ENCODE measurements at regions not wholly inside any gene's neighbourhood (a gene's known extent, or its start where the extent isn't known, plus 50 kb on each side); places are given as distances from the start of the nearest gene placed in this dataset.
"Not testable (repeated sequence)": the region's sequence is repeated elsewhere in the genome, so short reads cannot be mapped to it uniquely, and the experiment has no call there.

DNA sequence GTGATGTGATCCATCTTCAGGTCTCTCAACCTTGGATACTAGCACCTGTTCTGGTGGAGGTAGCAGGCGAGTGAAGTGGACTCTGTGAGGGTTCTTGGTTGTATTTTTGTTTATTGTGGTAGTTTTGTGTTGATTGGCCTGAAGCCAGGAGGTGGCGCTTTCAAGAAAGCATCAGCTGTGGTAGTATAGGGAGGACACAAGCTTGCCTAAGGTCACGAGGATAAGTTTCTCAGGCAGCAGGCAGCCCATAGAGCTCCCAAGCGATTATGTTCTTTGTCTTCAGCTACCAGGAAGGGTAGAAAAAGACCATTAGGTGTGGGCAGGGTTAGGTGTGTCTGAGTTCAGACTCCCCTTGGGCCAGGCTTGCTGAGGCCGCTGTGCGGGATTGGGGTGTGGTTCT, 290.8 kb upstream of the TGIF2LY start:
- not testable (repeated sequence) for H4K20me1 ChIP-seq (ENCODE audit: insufficient read depth); H3K27ac ChIP-seq (ENCODE audit: low read length)

DNA sequence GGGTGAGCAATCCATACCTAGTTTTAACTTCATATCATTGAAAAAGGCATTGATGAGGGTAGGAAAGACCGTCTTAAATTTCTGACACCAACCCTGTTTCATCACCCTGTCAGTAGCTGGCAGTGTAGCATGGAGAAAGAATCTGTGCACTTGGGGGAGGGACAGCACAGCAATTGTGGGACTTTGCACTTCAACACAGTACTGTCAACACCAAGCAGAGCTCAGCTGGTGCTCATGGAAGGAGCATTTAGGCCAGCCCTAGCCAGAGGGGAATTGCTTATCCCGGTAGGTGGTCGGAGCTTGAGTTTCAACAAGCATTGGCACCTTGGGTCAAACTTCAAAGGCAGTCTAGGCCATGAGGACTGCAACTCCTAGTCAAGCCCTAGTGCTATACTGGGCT, 281.6 kb upstream of the TGIF2LY start:
- H3K27me3 ChIP-seq (ENCODE audit: insufficient read depth, low read depth, low read length); H3K9me2 ChIP-seq (ENCODE audit: insufficient read depth, low read length); H3K79me2 ChIP-seq (replicated peaks; ENCODE audit: insufficient read depth, low read length); H2AFZ ChIP-seq (ENCODE audit: low read depth, low read length); H3K4me2 ChIP-seq (ENCODE audit: low read length); H3F3A ChIP-seq (ENCODE audit: insufficient read depth, low read length, poor library complexity, severe bottlenecking); H3K9me3 ChIP-seq (ENCODE audit: low read length); H3K4me3 ChIP-seq (ENCODE audit: low read length); H3K9ac ChIP-seq (ENCODE audit: low read length); H4K20me1 ChIP-seq (ENCODE audit: insufficient read depth); H3K36me3 ChIP-seq (ENCODE audit: insufficient read depth, low read length); H3K27ac ChIP-seq (ENCODE audit: low read length): not testable (repeated sequence)

More for the DNA sequence above, 290.8 kb upstream of the TGIF2LY start:
- H3K36me3 ChIP-seq (ENCODE audit: insufficient read depth, low read length); H3F3A ChIP-seq (ENCODE audit: insufficient read depth, low read length, poor library complexity, severe bottlenecking); H3K9me2 ChIP-seq (ENCODE audit: insufficient read depth, low read length); H3K4me2 ChIP-seq (ENCODE audit: low read length); H3K9ac ChIP-seq (ENCODE audit: low read length); H3K9me3 ChIP-seq (ENCODE audit: low read length); H2AFZ ChIP-seq (ENCODE audit: low read depth, low read length); H3K4me3 ChIP-seq (ENCODE audit: low read length); H3K79me2 ChIP-seq (replicated peaks; ENCODE audit: insufficient read depth, low read length); H3K27me3 ChIP-seq (ENCODE audit: insufficient read depth, low read depth, low read length): not testable (repeated sequence)

DNA sequence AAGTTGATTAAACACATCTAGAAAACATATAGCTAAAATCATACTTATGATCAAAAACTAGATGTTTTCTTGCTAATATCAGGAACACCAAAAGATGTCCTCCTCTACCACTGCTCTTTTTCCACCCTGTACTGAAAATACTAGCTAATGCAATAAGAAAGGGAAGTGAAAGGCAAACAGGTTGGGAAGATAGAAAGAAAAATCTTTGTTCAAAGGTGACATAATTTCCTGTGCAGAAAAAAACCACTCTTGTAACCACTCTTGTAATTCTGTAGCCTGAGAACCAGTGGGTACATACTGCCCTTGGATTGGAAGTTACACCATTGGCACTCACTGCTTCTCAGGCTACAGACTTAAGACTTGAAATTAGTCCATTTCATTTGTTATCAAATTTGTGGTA, 258.9 kb upstream of the TGIF2LY start:
- not testable (repeated sequence) for H2AFZ ChIP-seq (ENCODE audit: low read depth, low read length); H3K36me3 ChIP-seq (ENCODE audit: insufficient read depth, low read length); H3K9me3 ChIP-seq (ENCODE audit: low read length); H3K9ac ChIP-seq (ENCODE audit: low read length); H3K27me3 ChIP-seq (ENCODE audit: insufficient read depth, low read depth, low read length); H3K27ac ChIP-seq (ENCODE audit: low read length); H3K4me3 ChIP-seq (ENCODE audit: low read length); H3K9me2 ChIP-seq (ENCODE audit: insufficient read depth, low read length); H3K4me2 ChIP-seq (ENCODE audit: low read length); H3K79me2 ChIP-seq (replicated peaks; ENCODE audit: insufficient read depth, low read length); H4K20me1 ChIP-seq (ENCODE audit: insufficient read depth); H3F3A ChIP-seq (ENCODE audit: insufficient read depth, low read length, poor library complexity, severe bottlenecking)

DNA sequence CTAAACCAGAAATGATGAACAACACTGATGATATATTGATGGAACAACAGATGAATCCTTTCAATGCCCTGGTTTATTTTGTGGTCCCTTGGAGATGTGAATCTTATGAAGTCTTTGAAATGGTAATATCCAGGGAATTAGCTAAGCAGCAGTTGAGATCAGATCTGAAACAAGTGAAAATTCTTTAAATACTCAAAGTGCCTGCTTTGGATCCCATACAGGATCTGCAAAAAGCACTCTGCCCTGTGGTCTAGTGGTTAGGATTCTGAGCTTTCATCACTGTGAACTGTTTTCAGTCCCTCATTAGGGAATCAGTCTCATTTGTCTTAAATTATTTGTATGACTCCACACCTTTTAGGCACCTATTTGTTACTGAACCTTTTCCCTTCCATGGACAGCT, 211.3 kb upstream of the TGIF2LY start:
- H2AFZ ChIP-seq (ENCODE audit: low read depth, low read length); H4K20me1 ChIP-seq (ENCODE audit: insufficient read depth); H3K36me3 ChIP-seq (ENCODE audit: insufficient read depth, low read length); H3F3A ChIP-seq (ENCODE audit: insufficient read depth, low read length, poor library complexity, severe bottlenecking); H3K27me3 ChIP-seq (ENCODE audit: insufficient read depth, low read depth, low read length); H3K9ac ChIP-seq (ENCODE audit: low read length); H3K79me2 ChIP-seq (replicated peaks; ENCODE audit: insufficient read depth, low read length); H3K27ac ChIP-seq (ENCODE audit: low read length); H3K4me2 ChIP-seq (ENCODE audit: low read length); H3K4me3 ChIP-seq (ENCODE audit: low read length); H3K9me3 ChIP-seq (ENCODE audit: low read length); H3K9me2 ChIP-seq (ENCODE audit: insufficient read depth, low read length): not testable (repeated sequence)

DNA sequence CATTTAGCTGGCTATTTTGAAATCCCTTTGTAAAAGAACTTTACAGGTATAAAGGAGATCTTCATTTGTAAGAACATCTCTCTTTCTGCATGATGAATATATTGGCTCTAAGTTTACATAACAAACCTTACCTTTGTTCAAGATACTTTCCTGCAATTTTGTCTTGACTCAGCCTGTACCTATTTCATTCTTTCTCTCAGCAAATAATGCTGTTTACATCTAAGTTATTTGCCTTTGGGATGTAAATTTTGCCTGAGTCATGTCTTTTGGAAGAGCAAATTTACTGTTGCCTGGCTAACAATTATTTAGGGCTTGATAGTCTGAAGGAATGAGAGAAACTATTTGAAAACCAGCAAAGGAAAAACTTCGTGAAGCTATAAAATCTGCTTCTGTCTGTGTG, 210.4 kb upstream of the TGIF2LY start:
- H3K79me2 ChIP-seq (replicated peaks; ENCODE audit: insufficient read depth, low read length); H3K9ac ChIP-seq (ENCODE audit: low read length); H3K27ac ChIP-seq (ENCODE audit: low read length): not testable (repeated sequence)

DNA sequence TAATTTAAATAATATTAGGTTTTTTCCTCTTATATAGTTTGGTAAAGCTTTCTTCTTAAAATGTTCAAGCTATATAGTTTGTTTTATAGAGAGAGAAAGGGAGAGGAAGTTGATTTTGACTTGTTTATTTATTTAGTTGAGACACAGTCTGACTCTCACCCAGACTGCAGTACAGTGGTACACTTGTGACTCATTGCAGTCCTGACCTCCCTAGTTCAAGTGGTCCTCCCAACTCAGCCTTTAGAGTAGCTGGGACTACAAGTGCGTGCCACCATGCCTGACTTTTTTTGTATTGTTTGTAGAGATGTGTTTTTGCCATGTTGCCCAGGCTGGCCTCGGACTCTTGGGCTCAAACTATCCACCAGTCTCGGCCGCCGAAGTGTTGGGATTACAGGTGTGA, 187.4 kb upstream of the TGIF2LY start:
- not testable (repeated sequence) for H3K4me3 ChIP-seq (ENCODE audit: low read length); H3K9me2 ChIP-seq (ENCODE audit: insufficient read depth, low read length); H3K79me2 ChIP-seq (replicated peaks; ENCODE audit: insufficient read depth, low read length); H2AFZ ChIP-seq (ENCODE audit: low read depth, low read length); H3K9me3 ChIP-seq (ENCODE audit: low read length); H3K9ac ChIP-seq (ENCODE audit: low read length); H3K27ac ChIP-seq (ENCODE audit: low read length); H3K27me3 ChIP-seq (ENCODE audit: insufficient read depth, low read depth, low read length); H3F3A ChIP-seq (ENCODE audit: insufficient read depth, low read length, poor library complexity, severe bottlenecking); H4K20me1 ChIP-seq (ENCODE audit: insufficient read depth); H3K4me2 ChIP-seq (ENCODE audit: low read length); H3K36me3 ChIP-seq (ENCODE audit: insufficient read depth, low read length)

More for the DNA sequence above, 210.4 kb upstream of the TGIF2LY start:
- not testable (repeated sequence) for H3K4me3 ChIP-seq (ENCODE audit: low read length); H3K9me3 ChIP-seq (ENCODE audit: low read length); H3K4me2 ChIP-seq (ENCODE audit: low read length); H4K20me1 ChIP-seq (ENCODE audit: insufficient read depth); H3K36me3 ChIP-seq (ENCODE audit: insufficient read depth, low read length); H3K27me3 ChIP-seq (ENCODE audit: insufficient read depth, low read depth, low read length); H3K9me2 ChIP-seq (ENCODE audit: insufficient read depth, low read length); H2AFZ ChIP-seq (ENCODE audit: low read depth, low read length); H3F3A ChIP-seq (ENCODE audit: insufficient read depth, low read length, poor library complexity, severe bottlenecking)

DNA sequence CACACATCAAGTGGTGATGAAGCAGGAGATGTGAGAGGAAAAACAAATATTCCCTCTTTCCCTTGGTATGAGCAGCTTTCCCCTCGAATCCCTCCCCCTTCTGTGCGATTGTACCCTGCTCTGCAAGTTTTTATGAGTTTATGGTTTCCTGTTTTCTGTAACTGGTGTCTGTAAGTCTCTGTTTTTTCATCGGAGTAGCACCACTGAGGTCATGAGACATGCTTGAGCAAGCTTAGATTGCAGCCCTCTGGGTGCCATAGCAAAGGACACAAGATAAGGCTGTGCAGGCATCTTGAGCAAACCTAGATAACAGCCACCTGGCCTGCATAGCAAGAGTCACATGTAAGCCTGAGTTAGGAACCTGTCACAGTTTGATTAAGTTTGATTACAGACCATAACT, 174.6 kb upstream of the TGIF2LY start:
- H3F3A ChIP-seq (ENCODE audit: insufficient read depth, low read length, poor library complexity, severe bottlenecking); H4K20me1 ChIP-seq (ENCODE audit: insufficient read depth); H3K4me3 ChIP-seq (ENCODE audit: low read length); H3K9me3 ChIP-seq (ENCODE audit: low read length); H3K36me3 ChIP-seq (ENCODE audit: insufficient read depth, low read length); H3K27me3 ChIP-seq (ENCODE audit: insufficient read depth, low read depth, low read length); H3K79me2 ChIP-seq (replicated peaks; ENCODE audit: insufficient read depth, low read length); H3K27ac ChIP-seq (ENCODE audit: low read length); H3K4me2 ChIP-seq (ENCODE audit: low read length); H2AFZ ChIP-seq (ENCODE audit: low read depth, low read length); H3K9ac ChIP-seq (ENCODE audit: low read length); H3K9me2 ChIP-seq (ENCODE audit: insufficient read depth, low read length): not testable (repeated sequence)
